K562 (cell line): ENCODE measurements at regions not wholly inside any gene's neighbourhood (a gene's known extent, or its start where the extent isn't known, plus 50 kb on each side); places are given as distances from the start of the nearest gene placed in this dataset.

Experiments
- ATAC-seq: fragments of 200-7000 bp; cut with Tn5 transposase; 3 replicates; pipeline ENCODE4 v1.9.1; 2020; ENCODE audit warnings: moderate library complexity
- BruUV-seq: library from RNA; stranded (reverse); fragments of 400-500 nt; replicated peaks from 2 replicates; lab custom pipeline; 2021; lab: Mats Ljungman, UMichigan
- CTCF ChIA-PET: fragments of 300-600 bp; formaldehyde crosslinking; extraction: SDS; loops from one replicate; lab custom pipeline; 2021; ENCODE audit warnings: low intra/inter-chr PET ratio; lab: Yijun Ruan, JAX
- POLR2A ChIA-PET: fragments of 300-600, 350-650 bp; sonication (Branson Sonifier 250); formaldehyde crosslinking; extraction: SDS; loops from one replicate; lab custom pipeline; 2021; ENCODE audit warnings: antibody characterized with exemption, inconsistent platforms; lab: Yijun Ruan, JAX
- DNase-seq, 4 experiments: peaks; one replicate each; pipeline versions ENCODE4 v3.0.0 to v3.0.0-alpha.2; 2011 to 2018; ENCODE audit warnings: low spot score in 3 of 4, mixed read lengths in 3 of 4; ENCODE audit errors: extremely low read depth in 1 of 4
- FAIRE-seq: peaks from 2 replicates; lab custom pipeline; 2011; peaks lifted over from hg19 to GRCh38; lab: Jason Lieb, UNC
- H2AFZ ChIP-seq: 2 replicates; pipeline ENCODE4 v1.6.0; 2011; ENCODE audit warnings: low read depth, low read length, control low read depth, inconsistent platforms
- H3K27ac ChIP-seq: fragments of 200-600 bp; 3 replicates; pipeline ENCODE4 v1.8.0; 2011; ENCODE audit warnings: low read depth, mild to moderate bottlenecking, control low read depth, inconsistent platforms, low read length, moderate library complexity, mixed read lengths; ENCODE audit errors: extremely low read depth
- H3K27me3 ChIP-seq, 2 experiments: fragments of 300-600 bp in 1 of 2; 2 replicates in 1 of 2; 3 replicates in 1 of 2; pipeline versions ENCODE4 v1.6.0 to v1.8.0; 2011; ENCODE audit warnings: inconsistent platforms in 2 of 2, low read length in 2 of 2, mild to moderate bottlenecking in 1 of 2, mixed read lengths in 1 of 2, moderate library complexity in 1 of 2; ENCODE audit not compliant: control insufficient read depth in 2 of 2, insufficient read depth in 2 of 2
- H3K36me3 ChIP-seq: fragments of 300-600 bp; 3 replicates; pipeline ENCODE4 v1.8.0; 2011; ENCODE audit warnings: mild to moderate bottlenecking, low read length, inconsistent platforms; ENCODE audit not compliant: control insufficient read depth, insufficient read depth
- H3K4me1 ChIP-seq, 2 experiments: fragments of 200-600 bp in 1 of 2; replicated peaks in 1 of 2; 2 replicates in 1 of 2; 3 replicates in 1 of 2; pipeline versions ENCODE4 v1.5.1 to v1.8.0; 2011; ENCODE audit warnings: inconsistent platforms in 2 of 2, low read length in 2 of 2, mild to moderate bottlenecking in 1 of 2, mixed read lengths in 1 of 2, moderate library complexity in 1 of 2; ENCODE audit not compliant: control insufficient read depth in 2 of 2, insufficient read depth in 2 of 2
- H3K4me2 ChIP-seq: 2 replicates; pipeline ENCODE4 v1.6.1; 2011; ENCODE audit warnings: low read length, control low read depth, inconsistent platforms, mixed read lengths; ENCODE audit not compliant: insufficient read depth
- H3K4me3 ChIP-seq: fragments of 200-600 bp; sonication (generic), shearing (Covaris generic); 2 replicates; pipeline ENCODE4 v1.5.1; 2016; ENCODE audit warnings: control low read depth, inconsistent platforms
- H3K79me2 ChIP-seq: fragments of 200-600 bp; 3 replicates; pipeline ENCODE4 v1.8.0; 2011; ENCODE audit warnings: low read length, inconsistent platforms; ENCODE audit not compliant: control insufficient read depth, insufficient read depth
- H3K9ac ChIP-seq, 2 experiments: 2 replicates each; pipeline versions ENCODE4 v1.6.0 to v1.6.1; 2011; ENCODE audit warnings: low read depth in 2 of 2, low read length in 2 of 2, control low read depth in 1 of 2, inconsistent platforms in 1 of 2, mild to moderate bottlenecking in 1 of 2, mixed read lengths in 1 of 2; ENCODE audit not compliant: insufficient read depth in 1 of 2
- H3K9me1 ChIP-seq: one replicate; pipeline ENCODE4 v1.6.0; 2011; ENCODE audit warnings: inconsistent platforms, mild to moderate bottlenecking, low read length, moderate library complexity; ENCODE audit not compliant: control insufficient read depth, insufficient read depth
- H3K9me3 ChIP-seq: replicated peaks from 2 replicates; pipeline ENCODE4 v1.5.1; 2011; ENCODE audit warnings: low read depth, low read length, inconsistent platforms; ENCODE audit not compliant: control insufficient read depth, insufficient read depth
- H4K20me1 ChIP-seq: replicated peaks from 2 replicates; pipeline ENCODE4 v1.6.1; 2011; ENCODE audit warnings: low read length, inconsistent platforms, mixed read lengths; ENCODE audit not compliant: control insufficient read depth, insufficient read depth
- DMBX1 ChIP-seq: fragments of 250-450 bp; sonication (Bioruptor Pico); IDR thresholded peaks from 2 replicates; pipeline ENCODE4 v1.8.0; 2022; ENCODE audit warnings: inconsistent platforms, mild to moderate bottlenecking, moderate library complexity, borderline replicate concordance
- HDAC1 ChIP-seq, 2 experiments: fragments of 450-650 bp; IDR thresholded peaks; 2 replicates each; pipeline ENCODE4 v1.6.1; 2016 to 2017; ENCODE audit warnings: inconsistent platforms in 1 of 2, mild to moderate bottlenecking in 1 of 2, moderate library complexity in 1 of 2
- KDM4B ChIP-seq, 2 experiments: fragments of 450-650 bp in 1 of 2; sonication (generic) in 1 of 2; IDR thresholded peaks; 2 replicates each; pipeline ENCODE4 v1.6.1; 2016 to 2017; ENCODE audit warnings: borderline replicate concordance in 2 of 2, antibody characterized with exemption in 1 of 2, low read depth in 1 of 2, mild to moderate bottlenecking in 1 of 2
- MCM2 ChIP-seq: fragments of 450-650 bp; IDR thresholded peaks from 2 replicates; pipeline ENCODE4 v1.6.1; 2017; ENCODE audit warnings: low read depth, mild to moderate bottlenecking
- NFIC ChIP-seq: fragments of 450-650 bp; IDR thresholded peaks from 2 replicates; pipeline ENCODE4 v1.6.1; 2017; ENCODE audit warnings: mild to moderate bottlenecking, inconsistent platforms
- POLR2H ChIP-seq: IDR thresholded peaks from 2 replicates; pipeline ENCODE4 v1.6.1; 2016; ENCODE audit warnings: missing genetic modification characterization, low read depth, mild to moderate bottlenecking, control low read depth, missing compliant biosample characterization, moderate library complexity
- RCOR1 ChIP-seq, 2 experiments: IDR thresholded peaks; 2 replicates each; pipeline ENCODE4 v1.6.1; 2012; ENCODE audit warnings: low read depth in 2 of 2, low read length in 2 of 2, borderline replicate concordance in 1 of 2, improper control_type of control experiment in 1 of 2
- SNIP1 ChIP-seq: fragments of 450-650 bp; IDR thresholded peaks from 2 replicates; pipeline ENCODE4 v1.7.1; 2017; ENCODE audit warnings: low read depth, mild to moderate bottlenecking
- SOX6 ChIP-seq: fragments of 450-650 bp; IDR thresholded peaks from 2 replicates; pipeline ENCODE4 v1.6.1; 2014; ENCODE audit warnings: mild to moderate bottlenecking
- TCF7 ChIP-seq: sonication (generic); IDR thresholded peaks from 2 replicates; pipeline ENCODE4 v1.6.1; 2016; ENCODE audit warnings: antibody characterized with exemption, borderline replicate concordance
- ZNF143 ChIP-seq: sonication (generic); formaldehyde crosslinking; IDR thresholded peaks from 2 replicates; pipeline ENCODE4 v1.9.0; 2022; ENCODE audit warnings: mild to moderate bottlenecking, missing genetic modification reagents
- ZNF282 ChIP-seq: sonication (generic); formaldehyde crosslinking; IDR thresholded peaks from 2 replicates; pipeline ENCODE4 v1.8.1; 2023; ENCODE audit warnings: missing genetic modification reagents
- ZNF316 ChIP-seq: fragments of 450-650 bp; IDR thresholded peaks from 2 replicates; pipeline ENCODE4 v1.6.1; 2016
- WGBS: fragments of 100-300 bp; shearing (Covaris generic); methylation state at CpG from one replicate; pipeline ENCODE4 v1.1.6; 2016; ENCODE audit warnings: low coverage, mixed read lengths; ENCODE audit not compliant: insufficient coverage; ENCODE audit errors: missing lambda C conversion rate; 5-methylcytosine and 5-hydroxymethylcytosine counted together
- in situ Hi-C: fragments of 300-500 bp; cut with MboI; formaldehyde crosslinking; loops from 4 replicates; pipeline ENCODE4 v1.15.0; 2018; ENCODE audit warnings: inconsistent platforms, mixed read lengths
- intact Hi-C: fragments of 100-400 bp; cut with micrococcal nuclease; formaldehyde crosslinking; loops from 2 replicates; pipeline ENCODE4 v1.14.2; 2022
- TF ChIP-seq, protein P1 (sequence below): sonication (generic); formaldehyde crosslinking; IDR thresholded peaks from 2 replicates; pipeline ENCODE4 v1.9.0; 2022; ENCODE audit warnings: mild to moderate bottlenecking, missing genetic modification reagents
- TF ChIP-seq, protein P2 (sequence below): fragments of 250-450 bp; sonication (Bioruptor Pico); IDR thresholded peaks from 2 replicates; pipeline ENCODE4 v1.8.0; 2021; ENCODE audit warnings: moderate library complexity, mild to moderate bottlenecking, inconsistent platforms
- TF ChIP-seq, protein P3 (sequence below): fragments of 450-650 bp; formaldehyde crosslinking; IDR thresholded peaks from 2 replicates; pipeline ENCODE4 v1.4.0; 2022; ENCODE audit warnings: missing genetic modification characterization
- TF ChIP-seq, protein P4 (sequence below): fragments of 450-650 bp; IDR thresholded peaks from 2 replicates; pipeline ENCODE4 v1.7.0; 2016; ENCODE audit warnings: borderline replicate concordance

DNA sequence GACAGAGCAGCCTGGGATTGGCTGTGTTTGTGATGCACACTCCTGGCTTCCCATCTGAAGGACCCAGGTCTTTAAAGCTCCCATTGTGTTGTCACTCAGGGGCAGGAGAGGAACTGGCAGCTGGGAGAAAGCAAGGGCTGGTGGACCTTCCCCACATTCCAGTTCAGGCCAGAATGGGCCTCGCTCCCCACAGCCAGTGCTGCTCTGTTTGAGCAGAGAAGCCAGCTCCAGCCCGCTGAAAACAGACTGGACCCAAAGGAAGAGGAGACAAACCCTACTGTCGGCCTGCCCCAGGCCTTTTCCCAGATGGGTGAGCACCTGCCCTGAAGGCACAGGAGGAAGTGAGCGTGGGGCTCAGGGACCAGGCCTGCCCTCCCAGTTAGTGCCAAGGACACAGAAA is 499.4 kb downstream of the NPHP4 start (continued):
- TF ChIP-seq, protein P1, sequence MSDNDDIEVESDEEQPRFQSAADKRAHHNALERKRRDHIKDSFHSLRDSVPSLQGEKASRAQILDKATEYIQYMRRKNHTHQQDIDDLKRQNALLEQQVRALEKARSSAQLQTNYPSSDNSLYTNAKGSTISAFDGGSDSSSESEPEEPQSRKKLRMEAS (CRISPR knock-in tag): no peak
- TF ChIP-seq HDAC1 (IDR thresholded peaks at IDR 0.05) (no peak), RCOR1 (IDR thresholded peaks at IDR 0.05; ENCODE audit: borderline replicate concordance in 1 of 2, low read depth in 2 of 2, low read length in 2 of 2) (no peak), ZNF316 (no peak), MCM2 (no peak)
- TF ChIP-seq, all 486 proteins: peak for 0

DNA sequence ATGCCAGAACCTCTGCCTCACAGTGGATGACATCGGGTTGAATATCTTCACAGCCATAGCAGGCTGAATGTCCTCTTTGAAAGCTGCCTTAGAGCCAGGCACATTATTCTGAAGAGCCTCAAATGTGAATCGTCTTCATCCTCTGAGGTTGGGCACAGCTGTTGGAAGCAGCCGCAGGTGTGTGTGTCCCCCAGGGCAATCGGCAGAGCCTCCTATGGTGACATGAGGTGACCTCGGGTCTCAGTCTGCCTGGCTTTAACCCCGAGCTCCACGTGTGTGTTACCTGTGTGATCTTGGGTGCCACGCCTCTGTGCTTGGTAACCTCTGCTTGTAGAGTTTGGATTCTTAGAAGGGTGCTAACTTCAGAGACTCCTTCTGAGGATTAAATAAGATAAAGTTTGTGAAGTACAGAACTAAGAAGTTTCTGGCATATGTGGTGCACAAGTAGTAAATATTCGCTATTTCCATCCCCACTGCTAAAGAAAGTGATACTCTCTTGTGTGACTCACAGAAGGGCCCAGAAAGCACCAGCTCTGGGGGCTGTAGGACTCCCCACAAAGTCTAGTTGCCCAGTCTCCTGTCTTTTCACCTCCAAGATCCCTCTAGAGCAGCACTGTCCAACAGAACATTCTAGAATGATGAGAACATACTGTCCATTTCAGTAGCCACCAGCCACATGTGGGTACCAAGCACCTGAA is 500.9 kb downstream of the NPHP4 start:
- ChIA-PET CTCF (no interaction called here), POLR2A (interaction anchor here (0.7 kb wide), 1 partner anchor 1777 kb away, joined by 3 read pairs; no protein-coding TSS in a partner anchor)
- Histone ChIP-seq H3K9me3 (no peaks in the 10 kb centered on the region), H3K27ac (no peak overlapping the region), H3K4me2 (no peak overlapping the region), H3K9me1 (no peaks in the 10 kb centered on the region), H3K4me1 (no peaks in the 10 kb centered on the region), H3K4me3 (no peak overlapping the region), H4K20me1 (no peaks in the 10 kb centered on the region; the same call in 1 of the 2 replicates), H2AFZ (no peak overlapping the region), H3K36me3 (no peaks in the 10 kb centered on the region), H3K79me2 (no peaks in the 10 kb centered on the region), H3K27me3 (peaks cover 18 to 30% of the 10 kb centered on the region in 2 experiments; a peak in 3 of 5 replicates), H3K9ac (no peak overlapping the region)
- no peak for DNase-seq
- no TSS peak for BruUV-seq
- in situ Hi-C loops (no loop called here), intact Hi-C loops (no loop called here)
- WGBS: 2% methylated on average over 9 of the region's 9 CpGs
- no peak for ATAC-seq
- no peak for FAIRE-seq
- TF ChIP-seq SNIP1: no peak
- TF ChIP-seq NFIC: no peak
- TF ChIP-seq POLR2H (tag): no peak
- TF ChIP-seq ZNF282 (CRISPR knock-in tag): no peak
- TF ChIP-seq, protein P2, sequence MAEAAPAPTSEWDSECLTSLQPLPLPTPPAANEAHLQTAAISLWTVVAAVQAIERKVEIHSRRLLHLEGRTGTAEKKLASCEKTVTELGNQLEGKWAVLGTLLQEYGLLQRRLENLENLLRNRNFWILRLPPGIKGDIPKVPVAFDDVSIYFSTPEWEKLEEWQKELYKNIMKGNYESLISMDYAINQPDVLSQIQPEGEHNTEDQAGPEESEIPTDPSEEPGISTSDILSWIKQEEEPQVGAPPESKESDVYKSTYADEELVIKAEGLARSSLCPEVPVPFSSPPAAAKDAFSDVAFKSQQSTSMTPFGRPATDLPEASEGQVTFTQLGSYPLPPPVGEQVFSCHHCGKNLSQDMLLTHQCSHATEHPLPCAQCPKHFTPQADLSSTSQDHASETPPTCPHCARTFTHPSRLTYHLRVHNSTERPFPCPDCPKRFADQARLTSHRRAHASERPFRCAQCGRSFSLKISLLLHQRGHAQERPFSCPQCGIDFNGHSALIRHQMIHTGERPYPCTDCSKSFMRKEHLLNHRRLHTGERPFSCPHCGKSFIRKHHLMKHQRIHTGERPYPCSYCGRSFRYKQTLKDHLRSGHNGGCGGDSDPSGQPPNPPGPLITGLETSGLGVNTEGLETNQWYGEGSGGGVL (CRISPR knock-in tag): no peak
- TF ChIP-seq, protein P3, sequence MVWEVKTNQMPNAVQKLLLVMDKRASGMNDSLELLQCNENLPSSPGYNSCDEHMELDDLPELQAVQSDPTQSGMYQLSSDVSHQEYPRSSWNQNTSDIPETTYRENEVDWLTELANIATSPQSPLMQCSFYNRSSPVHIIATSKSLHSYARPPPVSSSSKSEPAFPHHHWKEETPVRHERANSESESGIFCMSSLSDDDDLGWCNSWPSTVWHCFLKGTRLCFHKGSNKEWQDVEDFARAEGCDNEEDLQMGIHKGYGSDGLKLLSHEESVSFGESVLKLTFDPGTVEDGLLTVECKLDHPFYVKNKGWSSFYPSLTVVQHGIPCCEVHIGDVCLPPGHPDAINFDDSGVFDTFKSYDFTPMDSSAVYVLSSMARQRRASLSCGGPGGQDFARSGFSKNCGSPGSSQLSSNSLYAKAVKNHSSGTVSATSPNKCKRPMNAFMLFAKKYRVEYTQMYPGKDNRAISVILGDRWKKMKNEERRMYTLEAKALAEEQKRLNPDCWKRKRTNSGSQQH (CRISPR knock-in tag): no peak
- TF ChIP-seq, protein P4, sequence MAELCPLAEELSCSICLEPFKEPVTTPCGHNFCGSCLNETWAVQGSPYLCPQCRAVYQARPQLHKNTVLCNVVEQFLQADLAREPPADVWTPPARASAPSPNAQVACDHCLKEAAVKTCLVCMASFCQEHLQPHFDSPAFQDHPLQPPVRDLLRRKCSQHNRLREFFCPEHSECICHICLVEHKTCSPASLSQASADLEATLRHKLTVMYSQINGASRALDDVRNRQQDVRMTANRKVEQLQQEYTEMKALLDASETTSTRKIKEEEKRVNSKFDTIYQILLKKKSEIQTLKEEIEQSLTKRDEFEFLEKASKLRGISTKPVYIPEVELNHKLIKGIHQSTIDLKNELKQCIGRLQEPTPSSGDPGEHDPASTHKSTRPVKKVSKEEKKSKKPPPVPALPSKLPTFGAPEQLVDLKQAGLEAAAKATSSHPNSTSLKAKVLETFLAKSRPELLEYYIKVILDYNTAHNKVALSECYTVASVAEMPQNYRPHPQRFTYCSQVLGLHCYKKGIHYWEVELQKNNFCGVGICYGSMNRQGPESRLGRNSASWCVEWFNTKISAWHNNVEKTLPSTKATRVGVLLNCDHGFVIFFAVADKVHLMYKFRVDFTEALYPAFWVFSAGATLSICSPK: no peak
- no peak for TF ChIP-seq TCF7
- no peak for TF ChIP-seq SOX6
- TF ChIP-seq KDM4B (IDR thresholded peaks at IDR 0.05; ENCODE audit: borderline replicate concordance in 2 of 2, low read depth in 1 of 2): no peak
- TF ChIP-seq ZNF143: no peak
- TF ChIP-seq DMBX1 (CRISPR knock-in tag): no peak
